H9 (cell line): ENCODE measurements at regions not wholly inside any gene's neighbourhood (a gene's known extent, or its start where the extent isn't known, plus 50 kb on each side); places are given as distances from the start of the nearest gene placed in this dataset.

ENCODE experiments used
- DNase-seq: peaks from one replicate; pipeline ENCODE4 v3.0.0-alpha.2; 2017
- H2AFZ ChIP-seq: one replicate; pipeline ENCODE4 v1.6.1; 2013; ENCODE audit warnings: mild to moderate bottlenecking, low read length, control low read depth, moderate library complexity
- H2AK5ac ChIP-seq: 2 replicates; pipeline ENCODE4 v1.6.1; 2013; ENCODE audit warnings: low read length, control low read depth, mixed read lengths; ENCODE audit not compliant: insufficient read length
- H2BK120ac ChIP-seq: one replicate; pipeline ENCODE4 v1.6.1; 2013; ENCODE audit warnings: low read depth, mild to moderate bottlenecking, low read length, control low read depth, inconsistent platforms; ENCODE audit not compliant: poor library complexity, severe bottlenecking
- H2BK12ac ChIP-seq: 2 replicates; pipeline ENCODE4 v1.6.1; 2013; ENCODE audit warnings: low read length, control low read depth, mixed read lengths, low read depth; ENCODE audit not compliant: insufficient read length
- H2BK15ac ChIP-seq: 2 replicates; pipeline ENCODE4 v1.6.1; 2013; ENCODE audit warnings: low read depth, low read length, control low read depth
- H2BK20ac ChIP-seq: one replicate; pipeline ENCODE4 v1.6.1; 2013; ENCODE audit warnings: low read depth, mild to moderate bottlenecking, low read length, control low read depth, inconsistent platforms; ENCODE audit not compliant: poor library complexity, severe bottlenecking
- H2BK5ac ChIP-seq: 2 replicates; pipeline ENCODE4 v1.6.1; 2013; ENCODE audit warnings: low read length, control low read depth, mixed read lengths; ENCODE audit not compliant: insufficient read length
- H3K14ac ChIP-seq: 2 replicates; pipeline ENCODE4 v1.6.1; 2013; ENCODE audit warnings: low read length, control low read depth; ENCODE audit not compliant: insufficient read depth
- H3K18ac ChIP-seq: 2 replicates; pipeline ENCODE4 v1.6.1; 2013; ENCODE audit warnings: low read depth, mild to moderate bottlenecking, mixed read lengths, low read length, control low read depth; ENCODE audit not compliant: insufficient read length
- H3K23ac ChIP-seq: 2 replicates; pipeline ENCODE4 v1.6.1; 2013; ENCODE audit warnings: low read length, control low read depth, mixed read lengths, low read depth; ENCODE audit not compliant: insufficient read length
- H3K23me2 ChIP-seq: 2 replicates; pipeline ENCODE4 v1.6.1; 2013; ENCODE audit warnings: low read depth, mild to moderate bottlenecking, mixed read lengths, low read length, control low read depth; ENCODE audit not compliant: insufficient read length, poor library complexity, severe bottlenecking
- H3K27ac ChIP-seq: 2 replicates; pipeline ENCODE4 v1.5.1; 2013; ENCODE audit warnings: low read length, control low read depth, mixed read lengths, low read depth; ENCODE audit not compliant: insufficient read length
- H3K27me3 ChIP-seq: 2 replicates; pipeline ENCODE4 v1.6.1; 2013; ENCODE audit warnings: low read length, control low read depth, inconsistent platforms; ENCODE audit not compliant: insufficient read depth
- H3K4ac ChIP-seq: 2 replicates; pipeline ENCODE4 v1.6.1; 2013; ENCODE audit warnings: low read depth, mild to moderate bottlenecking, control low read depth, inconsistent platforms, low read length, moderate library complexity
- H3K4me1 ChIP-seq: 2 replicates; pipeline ENCODE4 v1.6.1; 2013; ENCODE audit warnings: low read length, control low read depth, inconsistent platforms; ENCODE audit not compliant: insufficient read depth
- H3K4me2 ChIP-seq: 2 replicates; pipeline ENCODE4 v1.6.1; 2013; ENCODE audit warnings: low read length, control low read depth, mixed read lengths; ENCODE audit not compliant: insufficient read length, insufficient read depth
- H3K56ac ChIP-seq: 2 replicates; pipeline ENCODE4 v1.6.1; 2013; ENCODE audit warnings: low read depth, mild to moderate bottlenecking, mixed read lengths, low read length, control low read depth; ENCODE audit not compliant: insufficient read length
- H3K79me1 ChIP-seq: 2 replicates; pipeline ENCODE4 v1.6.1; 2013; ENCODE audit warnings: low read depth, mild to moderate bottlenecking, moderate library complexity, low read length, control low read depth, inconsistent platforms; ENCODE audit not compliant: insufficient read depth, poor library complexity, severe bottlenecking
- H3K79me2 ChIP-seq: 2 replicates; pipeline ENCODE4 v1.6.1; 2013; ENCODE audit warnings: low read length, control low read depth, inconsistent platforms; ENCODE audit not compliant: insufficient read depth
- H3K9ac ChIP-seq: 2 replicates; pipeline ENCODE4 v1.6.1; 2013; ENCODE audit warnings: low read length, control low read depth, mixed read lengths; ENCODE audit not compliant: insufficient read length; ENCODE audit errors: extremely low read depth
- H3K9me3 ChIP-seq: one replicate; pipeline ENCODE4 v1.6.1; 2013; ENCODE audit warnings: low read depth, low read length, inconsistent platforms; ENCODE audit not compliant: control insufficient read depth
- H3T11ph ChIP-seq: one replicate; pipeline ENCODE4 v1.6.1; 2013; ENCODE audit warnings: mild to moderate bottlenecking, low read length, control low read depth, inconsistent platforms
- H4K20me1 ChIP-seq: one replicate; pipeline ENCODE4 v1.6.1; 2013; ENCODE audit not compliant: control insufficient read depth, insufficient read length, insufficient read depth
- H4K5ac ChIP-seq: 2 replicates; pipeline ENCODE4 v1.6.1; 2013; ENCODE audit warnings: low read depth, mild to moderate bottlenecking, mixed read lengths, low read length, control low read depth; ENCODE audit not compliant: insufficient read length
- H4K8ac ChIP-seq: replicated peaks from 2 replicates; pipeline ENCODE4 v1.6.1; 2013; ENCODE audit warnings: low read length, control low read depth, mixed read lengths, low read depth; ENCODE audit not compliant: insufficient read length
- H4K91ac ChIP-seq: 2 replicates; pipeline ENCODE4 v1.6.1; 2013; ENCODE audit warnings: low read depth, mild to moderate bottlenecking, moderate library complexity, mixed read lengths, low read length, control low read depth; ENCODE audit not compliant: insufficient read length
- H3K27ac Mint-ChIP-seq, 3 experiments: 2 replicates in 2 of 3; 3 replicates in 1 of 3; pipeline ENCODE4 v1.8.0; 2020 to 2021; ENCODE audit warnings: mixed read lengths in 3 of 3, mild to moderate bottlenecking in 1 of 3, moderate library complexity in 1 of 3
- H3K27me3 Mint-ChIP-seq: 2 replicates; pipeline ENCODE4 v1.8.0; 2021; ENCODE audit warnings: low read depth, mild to moderate bottlenecking, moderate library complexity, mixed read lengths
- H3K36me3 Mint-ChIP-seq, 3 experiments: 2 replicates in 2 of 3; 3 replicates in 1 of 3; pipeline ENCODE4 v1.8.0; 2020 to 2021; ENCODE audit warnings: low read depth in 3 of 3, mixed read lengths in 3 of 3; ENCODE audit not compliant: insufficient read depth in 1 of 3
- H3K4me1 Mint-ChIP-seq, 2 experiments: 2 replicates each; pipeline ENCODE4 v1.8.0; 2020; ENCODE audit warnings: mixed read lengths in 2 of 2
- H3K4me3 Mint-ChIP-seq, 2 experiments: 2 replicates in 1 of 2; 3 replicates in 1 of 2; pipeline ENCODE4 v1.8.0; 2020 to 2021; ENCODE audit warnings: mild to moderate bottlenecking in 2 of 2, mixed read lengths in 2 of 2, moderate library complexity in 1 of 2
- H3K9me3 Mint-ChIP-seq, 2 experiments: 2 replicates in 1 of 2; 3 replicates in 1 of 2; pipeline ENCODE4 v1.8.0; 2020; ENCODE audit warnings: mild to moderate bottlenecking in 2 of 2, mixed read lengths in 2 of 2, moderate library complexity in 1 of 2
- CTCF ChIP-seq: fragments of 200-600 bp; sonication (generic); conservative IDR thresholded peaks from 3 replicates; pipeline ENCODE4 v1.8.0; 2021; ENCODE audit warnings: antibody characterized with exemption, mild to moderate bottlenecking
- WGBS: extraction: QIAGEN DNeasy Blood & Tissue Kit; methylation state at CpG from one replicate; pipeline ENCODE4 v1.1.7; 2013; ENCODE audit warnings: missing lambda C conversion rate, low lambda C conversion rate, mixed read lengths; ENCODE audit not compliant: insufficient read length; ENCODE audit errors: extremely low coverage; 5-methylcytosine and 5-hydroxymethylcytosine counted together

GRCh38 chr4:126869967-126870366 is 762.8 kb upstream of the INTU start:
- H2BK20ac ChIP-seq: no peak overlapping the region
- no peak overlapping the region for H4K5ac ChIP-seq
- no peaks in the 10 kb centered on the region for H4K20me1 ChIP-seq
- no peaks in the 10 kb centered on the region for H3K79me2 ChIP-seq
- no peak for TF ChIP-seq CTCF
- WGBS: no CpG with 5 or more reads among the region's 2 CpGs
- no peak overlapping the region for H3K27ac ChIP-seq
- no peak overlapping the region for H3K23ac ChIP-seq
- DNase-seq: no peak
- no peak overlapping the region for H3T11ph ChIP-seq
- H3K4me1 ChIP-seq: no peaks in the 10 kb centered on the region
- H3K27me3 ChIP-seq: no peaks in the 10 kb centered on the region
- H3K18ac ChIP-seq: no peak overlapping the region
- no peak overlapping the region for H2BK12ac ChIP-seq
- no peak overlapping the region for H2BK5ac ChIP-seq
- no peak overlapping the region for H3K4ac ChIP-seq
- H4K8ac ChIP-seq: no peak overlapping the region
- no peak overlapping the region for H3K56ac ChIP-seq
- no peak overlapping the region for H2BK120ac ChIP-seq
- Mint-ChIP-seq H3K27me3 (no peaks in the 10 kb centered on the region), H3K9me3 (peaks cover 19 to 31% of the 10 kb centered on the region in 2 experiments), H3K36me3 (peaks cover 11 to 26% (median 16%) of the 10 kb centered on the region in 3 experiments), H3K4me1 (peaks cover 3% of the 10 kb centered on the region in 2 experiments; a peak in 2 of 4 replicates), H3K4me3 (no peak overlapping the region), H3K27ac (no peak overlapping the region)
- no peaks in the 10 kb centered on the region for H3K9me3 ChIP-seq
- no peaks in the 10 kb centered on the region for H3K79me1 ChIP-seq
- no peak overlapping the region for H4K91ac ChIP-seq
- H3K9ac ChIP-seq: no peak overlapping the region
- no peak overlapping the region for H2BK15ac ChIP-seq
- no peaks in the 10 kb centered on the region for H3K23me2 ChIP-seq
- no peak overlapping the region for H3K14ac ChIP-seq
- no peak overlapping the region for H2AFZ ChIP-seq
- no peak overlapping the region for H3K4me2 ChIP-seq
- no peak overlapping the region for H2AK5ac ChIP-seq
